ENCODE measurements at regions not wholly inside any gene's neighbourhood (a gene's known extent, or its start where the extent isn't known, plus 50 kb on each side); places are given as distances from the start of the nearest gene placed in this dataset.

- TF ChIP-seq CTCF (IDR thresholded peaks at IDR 0.05; ENCODE audit: insufficient read depth, low read length) = no peak
- TF ChIP-seq SPI1 (IDR thresholded peaks at IDR 0.05; ENCODE audit: borderline replicate concordance, low read depth) = no peak
- TF ChIP-seq POLR2AphosphoS5 (IDR thresholded peaks at IDR 0.05; ENCODE audit: low read depth) = no peak
- no peak for TF ChIP-seq REST (IDR thresholded peaks at IDR 0.05; ENCODE audit: insufficient replicate concordance, low read depth)
Measured at GRCh38 chr3:168544097-168544957, 448.6 kb upstream of the GOLIM4 start.

All from HL-60 (cell line).